Transverse colon (tissue), 4 donors: ENCODE measurements at regions not wholly inside any gene's neighbourhood (a gene's known extent, or its start where the extent isn't known, plus 50 kb on each side); places are given as distances from the start of the nearest gene placed in this dataset.

Source experiments
- DNase-seq: peaks from one replicate; pipeline ENCODE4 v3.0.0-alpha.2; 2019
- H3K27ac ChIP-seq, 4 donors: fragments of 200-600 bp; sonication (generic); 2 replicates each; pipeline ENCODE4 v1.5.1; 2016 to 2018; ENCODE audit warnings: inconsistent platforms in 4 of 4
- H3K27me3 ChIP-seq: fragments of 200-600 bp; sonication (generic); 2 replicates; pipeline ENCODE4 v1.5.1; 2017; ENCODE audit warnings: inconsistent platforms
- H3K36me3 ChIP-seq, 4 donors: fragments of 200-600 bp; sonication (generic); 2 replicates each; pipeline ENCODE4 v1.5.1; 2017 to 2019; ENCODE audit warnings: inconsistent platforms in 4 of 4
- H3K4me1 ChIP-seq, 4 donors: fragments of 200-600 bp; sonication (generic); 2 replicates each; pipeline ENCODE4 v1.5.1; 2017 to 2020; ENCODE audit warnings: inconsistent platforms in 4 of 4
- H3K4me3 ChIP-seq, 4 donors: fragments of 200-600 bp; sonication (generic); 1 replicate in 1 of 4; 2 replicates in 3 of 4; pipeline versions ENCODE4 v1.5.1 to v1.6.1; 2017 to 2019; ENCODE audit warnings: inconsistent platforms in 4 of 4
- H3K9me3 ChIP-seq, 2 donors: fragments of 200-600 bp; sonication (generic); 2 replicates each; pipeline ENCODE4 v1.5.1; 2017 to 2019; ENCODE audit warnings: inconsistent platforms in 2 of 2
- EP300 ChIP-seq: sonication (generic); formaldehyde crosslinking; IDR thresholded peaks from one replicate; pipeline ENCODE4 v1.6.1; 2017; ENCODE audit warnings: antibody characterized with exemption, low read depth
- POLR2A ChIP-seq: fragments of 450-650 bp; IDR thresholded peaks from one replicate; pipeline ENCODE4 v1.6.1; 2016; ENCODE audit warnings: antibody characterized with exemption, mild to moderate bottlenecking, moderate library complexity
- POLR2AphosphoS5 ChIP-seq, 3 donors: sonication (generic); formaldehyde crosslinking; IDR thresholded peaks; one replicate each; pipeline ENCODE4 v1.6.1; 2016; ENCODE audit warnings: antibody characterized with exemption in 3 of 3
- WGBS, 2 donors: methylation state at CpG; one replicate each; pipeline ENCODE4 v1.1.5; 2018; ENCODE audit warnings: low coverage in 1 of 2; 5-methylcytosine and 5-hydroxymethylcytosine counted together
- in situ Hi-C, 4 donors: fragments of 200-750 bp; cut with MboI; loops; one replicate each; pipeline versions ENCODE4 v1.15.0 to v1.15.1; 2017; ENCODE audit warnings: low sequenced_read_pairs in 3 of 4, low pct_ligation_motif_present in 1 of 4, low pct_unique_long_range_greater_than_20kb in 1 of 4
- intact Hi-C: fragments of 100-400 bp; cut with DNase I; formaldehyde crosslinking; loops from one replicate; pipeline ENCODE4 v1.15.1; 2023; ENCODE audit warnings: low total_unique reads
- TF ChIP-seq, protein P1 (sequence below), 5 experiments: fragments of 200-600 bp in 3 of 5; fragments of 450-650 bp in 2 of 5; sonication (generic) in 3 of 5; IDR thresholded peaks; 1 replicate in 2 of 5; 2 replicates in 3 of 5; pipeline ENCODE4 v1.5.1; 2016 to 2017; ENCODE audit warnings: antibody characterized with exemption in 5 of 5, inconsistent platforms in 3 of 5, mild to moderate bottlenecking in 2 of 5, moderate library complexity in 1 of 5

DNA sequence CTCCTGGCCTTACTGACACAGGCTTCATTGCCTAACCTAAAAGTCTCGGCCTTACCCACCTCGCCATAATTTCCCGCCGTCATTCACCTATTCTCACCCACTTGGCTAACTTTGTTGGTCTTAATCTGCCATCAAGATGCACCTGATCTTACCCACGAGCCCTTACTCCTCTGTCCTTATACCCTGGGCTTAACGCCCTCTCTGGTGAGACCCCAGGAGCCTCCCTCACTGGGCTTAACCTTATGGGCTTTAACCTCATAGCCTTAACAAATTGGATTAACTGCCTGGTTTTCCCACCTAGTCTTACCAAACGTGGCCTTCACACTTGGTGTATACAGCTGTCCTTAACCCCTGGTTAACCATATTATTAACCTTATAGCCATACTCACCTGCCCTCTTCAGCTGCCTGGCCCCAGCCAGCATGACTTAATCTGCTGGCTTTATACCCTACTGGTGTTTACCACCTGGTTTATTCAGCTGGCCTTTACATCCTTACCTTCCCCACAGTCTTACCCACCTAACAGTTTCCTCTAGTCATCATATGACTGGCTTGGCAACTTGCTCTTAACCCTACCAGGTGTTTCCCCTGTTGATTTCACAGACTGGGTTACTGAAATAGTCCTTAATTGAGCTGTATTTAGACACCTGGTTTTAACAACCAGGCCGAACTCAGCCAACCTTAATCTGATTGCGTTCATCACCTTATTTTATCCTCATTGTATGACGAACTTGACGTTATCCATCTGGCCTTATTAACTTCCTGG lies 132.0 kb upstream of the ZSWIM2 start:
- Histone ChIP-seq H3K9me3 (no peaks in the 10 kb centered on the region), H3K27ac (no peak overlapping the region), H3K4me3 (no peak overlapping the region), H3K36me3 (no peaks in the 10 kb centered on the region), H3K4me1 (no peaks in the 10 kb centered on the region), H3K27me3 (no peaks in the 10 kb centered on the region)
- intact Hi-C loops, result no loop called here
- 83 to 84% methylated on average over 7 to 11 of the region's 11 CpGs for WGBS, 2 donors
- in situ Hi-C loops, result no loop called here
- no peak for DNase-seq
- no peak for TF ChIP-seq EP300
- TF ChIP-seq, protein P1, sequence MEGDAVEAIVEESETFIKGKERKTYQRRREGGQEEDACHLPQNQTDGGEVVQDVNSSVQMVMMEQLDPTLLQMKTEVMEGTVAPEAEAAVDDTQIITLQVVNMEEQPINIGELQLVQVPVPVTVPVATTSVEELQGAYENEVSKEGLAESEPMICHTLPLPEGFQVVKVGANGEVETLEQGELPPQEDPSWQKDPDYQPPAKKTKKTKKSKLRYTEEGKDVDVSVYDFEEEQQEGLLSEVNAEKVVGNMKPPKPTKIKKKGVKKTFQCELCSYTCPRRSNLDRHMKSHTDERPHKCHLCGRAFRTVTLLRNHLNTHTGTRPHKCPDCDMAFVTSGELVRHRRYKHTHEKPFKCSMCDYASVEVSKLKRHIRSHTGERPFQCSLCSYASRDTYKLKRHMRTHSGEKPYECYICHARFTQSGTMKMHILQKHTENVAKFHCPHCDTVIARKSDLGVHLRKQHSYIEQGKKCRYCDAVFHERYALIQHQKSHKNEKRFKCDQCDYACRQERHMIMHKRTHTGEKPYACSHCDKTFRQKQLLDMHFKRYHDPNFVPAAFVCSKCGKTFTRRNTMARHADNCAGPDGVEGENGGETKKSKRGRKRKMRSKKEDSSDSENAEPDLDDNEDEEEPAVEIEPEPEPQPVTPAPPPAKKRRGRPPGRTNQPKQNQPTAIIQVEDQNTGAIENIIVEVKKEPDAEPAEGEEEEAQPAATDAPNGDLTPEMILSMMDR (IDR thresholded peaks at IDR 0.05), result no peak
- no peak for TF ChIP-seq POLR2A
- no peak for TF ChIP-seq POLR2AphosphoS5 (IDR thresholded peaks at IDR 0.05)

DNA sequence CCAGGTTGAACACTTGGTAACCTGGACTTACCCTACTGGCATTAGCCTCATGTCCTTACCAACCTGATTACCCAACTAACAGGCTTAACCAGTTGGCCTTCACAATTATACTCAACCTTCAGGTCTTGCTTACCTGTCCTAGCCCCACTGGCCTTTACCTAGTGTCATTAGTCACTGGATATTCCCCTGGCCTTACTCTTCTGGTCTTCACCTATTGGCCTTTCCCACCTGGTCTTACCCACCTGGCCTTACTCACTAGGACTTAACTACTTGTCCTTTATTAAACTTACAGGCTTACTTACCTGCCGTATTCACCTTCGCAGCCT lies 131.1 kb upstream of the ZSWIM2 start:
- intact Hi-C loops, result no loop called here
- no peaks in the 10 kb centered on the region for H3K4me1 ChIP-seq
- H3K4me3 ChIP-seq, result no peak overlapping the region
- TF ChIP-seq POLR2AphosphoS5 (IDR thresholded peaks at IDR 0.05) (no peak), POLR2A (no peak)
- TF ChIP-seq, protein P1 (IDR thresholded peaks at IDR 0.05), result no peak
- no peak overlapping the region for H3K27ac ChIP-seq
- WGBS, 2 donors, result 92 to 93% methylated on average over 2 of the region's 2 CpGs
- no peaks in the 10 kb centered on the region for H3K9me3 ChIP-seq
- no peaks in the 10 kb centered on the region for H3K27me3 ChIP-seq
- no peak for DNase-seq
- H3K36me3 ChIP-seq, result no peaks in the 10 kb centered on the region
- in situ Hi-C loops, result no loop called here

DNA sequence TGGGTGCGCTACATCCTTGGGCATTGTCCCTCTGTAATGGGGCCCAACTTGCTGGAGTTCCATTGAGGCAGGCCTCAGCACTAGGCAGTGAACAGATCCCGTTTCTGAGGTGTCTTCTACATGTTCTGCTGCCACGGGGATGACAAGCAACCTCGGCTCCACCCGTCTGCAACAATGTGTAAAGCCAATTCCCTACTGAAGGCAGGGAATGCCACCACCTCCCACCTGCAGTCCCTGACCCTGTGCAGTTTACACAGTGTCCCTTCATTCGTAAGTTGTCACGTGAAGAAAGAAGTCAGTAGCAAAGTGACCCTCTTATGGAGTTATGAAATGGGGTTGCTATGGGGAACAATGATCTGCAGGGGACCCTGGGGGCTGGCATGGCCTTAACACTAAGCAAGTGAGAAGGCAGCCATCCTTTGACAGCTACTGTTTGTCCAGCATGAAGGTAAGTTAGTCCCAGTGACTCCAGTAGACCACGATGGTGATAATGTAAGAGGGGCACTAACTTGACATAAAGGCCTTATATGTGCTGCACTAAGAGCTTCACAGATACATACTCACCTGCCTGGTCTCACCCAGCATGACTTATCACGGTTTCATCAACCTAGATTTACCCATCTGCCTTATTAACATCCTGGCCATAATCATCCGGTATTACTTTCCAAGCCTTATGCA lies 130.6 kb upstream of the ZSWIM2 start:
- H3K4me3 ChIP-seq, result no peak overlapping the region
- WGBS, 2 donors, result 67 to 91% methylated on average over 3 to 10 of the region's 10 CpGs
- intact Hi-C loops (no loop called here), in situ Hi-C loops (no loop called here)
- H3K4me1 ChIP-seq, result no peaks in the 10 kb centered on the region
- no peak overlapping the region for H3K27ac ChIP-seq
- H3K36me3 ChIP-seq, result no peaks in the 10 kb centered on the region
- H3K9me3 ChIP-seq, result no peaks in the 10 kb centered on the region
- H3K27me3 ChIP-seq, result no peaks in the 10 kb centered on the region
- TF ChIP-seq, protein P1 (IDR thresholded peaks at IDR 0.05), result no peak
- TF ChIP-seq POLR2A (no peak), EP300 (no peak), POLR2AphosphoS5 (IDR thresholded peaks at IDR 0.05) (no peak)
- no peak for DNase-seq

GRCh38 chr2:186977433-186978045 lies 128.6 kb upstream of the ZSWIM2 start:
- Histone ChIP-seq H3K27ac (no peak overlapping the region), H3K36me3 (no peaks in the 10 kb centered on the region), H3K27me3 (no peaks in the 10 kb centered on the region), H3K9me3 (no peaks in the 10 kb centered on the region), H3K4me3 (no peak overlapping the region), H3K4me1 (no peaks in the 10 kb centered on the region)
- 79% methylated on average over 3 of the region's 3 CpGs; no CpG with 5 or more reads in 1 of the 2 donors for WGBS, 2 donors
- no peak for DNase-seq
- intact Hi-C loops (no loop called here), in situ Hi-C loops (no loop called here)
- TF ChIP-seq POLR2A (no peak), EP300 (no peak), POLR2AphosphoS5 (IDR thresholded peaks at IDR 0.05) (no peak)
- TF ChIP-seq, protein P1 (IDR thresholded peaks at IDR 0.05), result no peak
